Gastrocnemius medialis (tissue), 4 donors: ENCODE measurements at regions not wholly inside any gene's neighbourhood (a gene's known extent, or its start where the extent isn't known, plus 50 kb on each side); places are given as distances from the start of the nearest gene placed in this dataset.

Source experiments
- CTCF ChIP-seq, 5 experiments: fragments of 450-650 bp in 3 of 5; fragments of 200-600 bp in 2 of 5; sonication (generic) in 2 of 5; IDR thresholded peaks in 4 of 5; conservative IDR thresholded peaks in 1 of 5; 1 replicate in 4 of 5; 2 replicates in 1 of 5; pipeline ENCODE4 v1.5.1; 2016 to 2019; ENCODE audit warnings: antibody characterized with exemption in 5 of 5, mild to moderate bottlenecking in 3 of 5, moderate library complexity in 3 of 5
- POLR2A ChIP-seq, 2 donors: fragments of 450-650 bp; IDR thresholded peaks; one replicate each; pipeline ENCODE4 v1.6.1; 2017; ENCODE audit warnings: antibody characterized with exemption in 2 of 2, mild to moderate bottlenecking in 2 of 2, moderate library complexity in 2 of 2

GRCh38 chr21:28429161-28429560, 563.5 kb downstream of the LTN1 start:
- no peak for TF ChIP-seq POLR2A (IDR thresholded peaks at IDR 0.05)
- no peak for TF ChIP-seq CTCF (IDR thresholded peaks at IDR 0.05 in 4 of 5, conservative IDR thresholded peaks at IDR 0.05 in 1 of 5)
